ENCODE measurements at regions not wholly inside any gene's neighbourhood (a gene's known extent, or its start where the extent isn't known, plus 50 kb on each side); places are given as distances from the start of the nearest gene placed in this dataset.

GRCh38 chr14:62001963-62002362 is 239.7 kb downstream of the SNAPC1 start:
- no peak for TF ChIP-seq CTCF (IDR thresholded peaks at IDR 0.05)
- no peak for TF ChIP-seq POLR2AphosphoS5 (IDR thresholded peaks at IDR 0.05; ENCODE audit: insufficient read depth in 1 of 2, low read depth in 1 of 2)
- TF ChIP-seq POLR2A (IDR thresholded peaks at IDR 0.05) = no peak

Measured in vagina (tissue), 2 donors.